ENCODE measurements at regions not wholly inside any gene's neighbourhood (a gene's known extent, or its start where the extent isn't known, plus 50 kb on each side); places are given as distances from the start of the nearest gene placed in this dataset.

DNA sequence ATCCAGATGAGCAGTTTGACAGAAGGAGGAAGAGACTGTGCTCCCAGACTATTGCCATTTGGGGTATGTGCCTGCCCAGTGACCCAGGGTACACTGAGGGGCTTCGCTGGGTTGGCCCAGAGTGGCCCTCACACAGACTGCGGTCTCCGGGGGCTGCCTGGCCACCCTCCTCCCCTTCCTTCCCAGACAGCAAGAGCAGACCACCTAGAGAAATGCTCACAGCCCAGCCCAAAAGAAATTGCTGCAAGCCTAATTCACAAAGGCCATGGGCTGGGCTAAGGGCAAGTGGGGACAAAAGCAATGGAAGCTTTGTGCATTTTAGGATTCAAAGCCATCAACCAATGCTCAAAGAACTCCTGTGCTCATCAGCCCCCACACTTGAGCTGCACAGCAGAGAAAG lies 277.6 kb downstream of the CDC5L start:
- no peak for DNase-seq

DNA sequence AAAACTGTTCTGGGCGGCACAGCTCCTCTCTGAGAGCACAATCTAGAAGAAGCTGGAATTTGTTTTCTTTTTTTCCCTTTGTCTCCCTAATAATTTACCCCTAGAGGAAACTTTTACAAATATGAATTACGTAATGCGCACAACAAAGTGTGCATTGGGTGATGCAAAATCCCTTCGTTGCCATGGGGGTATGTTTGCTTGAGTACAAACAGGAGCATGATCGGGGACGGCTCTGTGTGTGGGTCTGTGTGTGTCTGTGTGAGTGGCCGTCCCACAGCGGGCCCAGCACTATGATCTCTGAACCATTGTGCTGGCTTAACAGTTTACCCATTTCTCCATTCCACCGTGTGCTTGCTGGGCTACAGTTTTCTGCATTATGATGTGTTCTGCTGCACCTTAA lies 278.2 kb downstream of the CDC5L start:
- no peak for DNase-seq

DNA sequence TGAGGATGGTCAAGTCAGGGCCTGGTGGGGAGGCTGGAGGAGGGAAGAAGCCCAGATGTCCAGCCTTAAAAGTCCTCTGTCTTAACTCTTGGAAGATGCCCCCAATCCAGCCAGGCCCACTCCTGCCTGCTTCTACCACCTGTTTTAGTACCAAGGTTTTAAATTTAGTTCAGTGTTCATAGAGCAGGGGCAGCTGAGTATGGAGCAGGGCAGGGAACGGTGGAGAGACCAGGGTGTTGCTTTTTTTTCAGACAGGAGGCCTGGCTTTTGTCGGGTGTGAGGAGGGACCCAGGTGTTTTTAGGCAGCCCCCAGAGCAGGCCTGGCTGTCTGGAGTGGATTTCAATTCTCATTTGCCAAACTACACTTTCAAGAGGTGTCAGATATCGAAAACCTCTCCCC lies 278.8 kb downstream of the CDC5L start:
- no peak for DNase-seq

DNA sequence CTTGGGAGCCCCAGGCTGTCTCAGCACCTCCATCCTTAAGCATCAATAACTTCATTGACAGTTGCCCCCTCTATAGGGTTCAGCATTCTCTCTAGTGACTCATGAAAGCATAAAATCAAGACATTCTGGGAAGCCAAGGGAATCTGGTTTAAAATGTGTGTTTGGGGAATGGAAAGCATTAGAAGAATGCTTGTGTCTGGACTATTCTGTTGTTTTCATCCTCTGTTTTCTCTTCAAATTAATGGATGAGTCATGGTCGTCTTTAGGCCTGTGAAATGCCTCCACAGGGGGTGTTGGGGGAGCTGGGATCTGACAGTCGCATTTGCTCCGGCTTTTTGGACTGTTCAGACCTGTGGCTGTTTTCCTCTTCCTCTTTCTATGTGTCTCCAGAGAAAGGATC lies 279.7 kb downstream of the CDC5L start:
- DNase-seq, result no peak

DNA sequence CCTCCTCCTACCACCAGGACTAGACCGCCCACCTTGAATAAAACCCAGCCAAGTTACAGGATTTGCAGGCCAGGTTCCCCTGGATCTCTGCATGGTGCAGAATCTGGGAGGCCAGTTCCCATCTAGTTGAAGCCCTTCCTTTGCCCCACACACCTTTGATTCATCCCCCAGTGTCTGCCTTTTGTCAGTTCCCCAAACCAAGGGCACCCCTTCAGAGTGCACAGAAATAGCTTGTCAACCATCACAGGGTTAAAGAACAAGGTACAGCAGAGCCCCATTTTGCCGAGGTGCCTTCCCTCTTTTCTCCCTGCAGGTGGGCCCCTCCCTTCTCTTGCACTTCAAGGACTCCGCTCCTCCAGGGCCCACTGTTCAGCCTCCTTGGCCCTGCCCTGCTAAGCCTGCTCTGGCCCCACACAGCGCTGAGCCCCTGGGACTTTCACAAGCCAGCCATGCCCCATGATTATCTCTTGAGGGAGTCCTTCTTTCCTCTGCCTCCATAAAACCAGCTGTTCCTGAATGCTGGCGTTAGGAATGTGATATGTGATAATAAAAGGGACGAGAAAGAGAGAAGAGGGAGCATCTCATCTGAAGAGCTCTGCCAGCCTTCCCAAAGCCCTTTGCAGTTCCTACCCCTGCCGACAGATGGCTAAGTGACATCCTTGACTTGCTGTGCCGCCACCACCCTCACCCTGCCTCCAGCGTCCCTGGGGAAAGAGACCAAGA lies 280.3 kb downstream of the CDC5L start:
- DNase-seq, result no peak

DNA sequence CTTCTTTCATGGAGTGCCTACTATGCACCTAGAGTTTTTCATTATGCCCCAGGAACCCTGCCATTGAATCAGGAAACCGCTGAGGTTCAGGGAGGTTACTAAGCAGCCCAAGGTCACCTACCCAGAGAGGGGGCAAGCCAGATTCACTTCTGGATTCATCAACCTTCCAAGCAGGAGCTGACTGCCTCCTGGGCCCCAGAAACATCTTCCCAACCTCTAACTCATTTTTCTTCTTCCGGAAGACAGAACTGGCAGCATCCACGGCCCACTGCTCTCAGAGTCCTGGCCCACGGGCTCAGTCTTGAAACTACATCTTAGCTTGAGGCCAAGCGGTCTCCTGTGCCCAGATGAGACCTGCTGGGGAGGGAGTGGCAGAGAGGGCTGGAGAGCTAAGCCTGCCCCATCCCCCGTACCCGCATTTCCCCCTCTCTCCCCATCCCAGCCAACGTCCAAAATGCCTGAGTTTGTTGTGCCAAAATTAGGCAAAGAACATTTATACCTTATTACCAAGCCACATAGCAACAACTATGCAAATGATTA lies 281.0 kb downstream of the CDC5L start:
- no peak for DNase-seq

DNA sequence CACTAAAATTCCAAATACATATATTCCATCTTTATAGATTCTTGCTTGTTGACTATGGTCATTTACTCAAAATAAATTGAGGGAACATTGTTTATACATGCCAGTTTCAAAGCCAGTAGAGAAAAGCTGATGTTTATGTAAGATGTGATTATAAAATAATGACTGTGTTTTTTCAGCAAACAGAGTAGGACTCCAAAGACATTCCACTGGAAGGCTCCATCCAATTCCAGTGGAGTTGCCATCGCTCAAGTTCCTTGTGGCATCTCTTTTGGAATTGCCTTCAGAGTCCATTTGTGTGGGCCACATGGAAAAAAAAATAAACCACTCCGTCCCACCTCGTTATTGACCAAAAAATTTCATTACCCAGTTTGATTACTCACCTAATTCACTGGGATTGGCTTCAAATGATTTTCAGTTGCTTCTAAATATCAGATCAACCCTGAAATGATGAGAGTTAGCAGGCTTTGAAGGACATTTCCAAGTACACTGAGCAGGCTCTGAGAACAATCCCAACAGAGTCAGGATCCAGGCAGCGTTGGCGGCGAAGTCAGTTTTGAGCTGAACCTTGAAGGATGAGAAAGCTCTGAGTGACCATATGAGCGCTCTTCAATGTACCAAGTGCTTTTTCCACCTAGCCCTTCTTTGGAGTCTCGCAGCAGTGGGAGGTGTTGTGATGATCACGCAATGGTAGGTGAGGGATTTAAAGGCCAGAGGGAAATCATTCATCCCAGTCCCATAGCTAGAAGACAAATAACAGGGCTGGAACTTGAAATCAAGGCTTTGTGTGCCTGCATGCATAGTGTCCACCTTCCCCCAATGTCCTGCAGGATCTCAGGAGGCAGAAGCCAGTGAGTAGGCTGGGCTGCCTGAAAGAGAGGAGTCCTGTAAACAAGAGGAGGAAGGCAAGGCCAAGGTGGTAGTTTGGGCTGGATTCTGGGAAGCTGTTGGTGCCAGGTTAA lies 281.7 kb downstream of the CDC5L start:
- DNase-seq, result no peak

DNA sequence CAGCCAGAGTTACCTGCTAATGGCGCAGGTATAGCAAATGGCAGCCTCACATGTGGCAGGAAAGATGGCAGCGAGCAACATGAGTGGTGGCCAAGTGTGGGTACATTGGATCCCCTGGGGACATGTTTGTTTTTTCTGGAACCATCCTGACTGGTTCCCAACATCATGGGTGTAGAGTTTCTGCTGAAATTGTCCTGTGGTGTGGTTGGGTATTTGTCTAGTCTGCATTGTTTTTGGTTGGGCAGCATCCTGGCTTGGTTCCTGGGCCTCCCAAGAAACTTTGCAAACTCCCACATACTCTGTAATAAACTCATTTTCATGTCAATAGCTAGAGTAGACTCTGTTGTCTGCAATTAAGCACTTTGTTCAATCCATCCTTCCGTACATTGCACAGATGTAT lies 282.6 kb downstream of the CDC5L start:
- DNase-seq, result no peak

DNA sequence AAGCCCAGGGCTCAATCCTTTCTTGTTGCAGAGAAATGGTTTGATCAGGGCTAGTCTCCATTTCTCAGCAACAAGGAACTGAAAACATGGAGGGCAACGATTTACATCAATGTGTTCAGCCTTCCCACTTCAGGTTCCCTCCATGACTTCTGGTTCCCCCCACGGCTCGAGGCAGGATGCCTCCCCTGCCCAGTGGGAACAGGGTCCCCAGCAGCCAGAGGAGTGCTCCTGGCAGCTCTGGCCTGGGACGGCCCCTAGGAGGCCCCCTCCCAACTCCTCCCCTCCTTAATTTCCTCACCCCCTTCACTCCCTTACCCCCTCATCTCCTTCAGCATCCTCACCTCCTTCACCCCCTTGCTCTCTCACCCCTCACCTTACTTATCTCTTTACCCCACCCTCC lies 283.8 kb downstream of the CDC5L start:
- no peak for DNase-seq

DNA sequence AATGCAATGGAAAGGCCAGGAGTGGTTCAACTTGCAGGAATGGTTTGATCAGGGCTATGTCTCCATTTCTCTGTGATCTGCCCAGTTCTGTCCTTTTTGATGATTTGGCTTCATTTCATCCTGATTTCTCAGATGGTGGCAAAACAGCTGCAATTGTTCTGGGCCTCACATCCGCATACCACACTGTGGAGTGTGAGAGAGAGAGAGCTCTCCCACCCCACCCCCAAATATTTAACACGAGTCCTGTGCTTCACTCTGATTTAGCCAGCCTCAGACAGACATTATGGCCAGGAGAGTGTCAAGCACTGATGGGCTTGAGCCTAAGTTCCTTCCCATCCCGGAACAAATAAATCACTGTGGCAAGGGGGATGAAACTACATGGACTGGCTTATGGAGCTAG lies 284.6 kb downstream of the CDC5L start:
- DNase-seq, result no peak

DNA sequence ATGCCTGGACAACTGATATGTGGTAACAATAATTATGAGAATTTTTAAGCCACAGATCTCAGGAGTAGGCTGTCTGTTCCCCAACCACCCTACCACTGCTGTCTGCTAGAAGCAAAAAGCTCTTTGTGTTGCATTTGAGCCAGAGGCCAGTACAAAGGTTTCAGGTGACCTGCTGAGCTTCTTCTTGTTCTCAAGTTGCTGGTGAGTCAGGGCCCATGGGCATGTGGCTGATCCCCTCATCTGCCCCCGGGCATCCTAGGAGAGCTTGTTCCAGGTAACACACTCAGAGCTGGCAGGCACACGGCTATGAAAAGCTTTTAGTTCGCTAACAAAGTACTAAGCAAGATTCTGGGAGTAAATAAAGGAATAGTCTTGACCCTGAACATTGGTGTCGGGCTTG lies 285.3 kb downstream of the CDC5L start:
- DNase-seq, result no peak

DNA sequence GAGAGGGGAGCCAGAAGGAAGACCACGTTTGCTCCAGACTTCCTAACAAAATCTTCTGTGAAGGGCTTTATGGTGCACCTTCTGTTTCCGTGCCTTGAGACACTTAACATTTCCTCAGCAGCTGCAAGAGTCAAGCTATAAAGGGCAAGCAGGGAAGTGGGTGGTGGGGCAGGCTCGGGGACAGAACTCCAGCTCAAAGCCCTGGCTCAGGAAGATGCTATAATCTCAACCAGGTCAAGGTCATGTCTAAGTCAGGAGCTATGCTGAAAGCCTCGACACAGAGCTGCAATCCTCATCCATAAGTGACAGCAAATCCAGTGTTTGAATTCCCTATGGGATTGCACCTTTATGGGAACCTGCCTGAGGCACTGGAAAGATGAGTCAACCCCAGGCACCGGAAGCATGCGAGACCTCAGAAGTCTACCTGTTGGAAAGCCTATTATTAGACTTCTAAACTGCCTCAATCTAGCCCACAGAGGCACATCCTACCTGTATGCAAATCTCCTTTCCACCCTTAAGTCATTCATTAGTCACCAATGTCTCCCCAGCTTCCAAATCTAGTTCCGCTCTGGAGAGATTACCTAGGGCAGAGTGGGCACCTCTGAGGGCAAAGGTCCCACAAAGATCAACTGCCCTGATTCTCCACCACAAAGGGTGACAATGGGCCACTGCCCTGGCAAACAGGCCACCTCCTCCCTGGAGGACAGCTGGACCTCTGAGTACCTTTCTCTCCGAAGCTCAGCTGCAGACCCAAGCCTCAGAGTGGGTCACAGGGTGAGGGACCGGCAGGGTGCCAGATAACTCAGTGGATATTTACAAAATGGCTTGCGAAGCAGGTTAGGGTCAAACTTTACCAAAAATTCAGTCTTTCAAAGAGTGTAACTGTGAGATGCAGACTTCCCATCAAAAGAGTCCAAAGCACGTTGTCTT lies 287.0 kb downstream of the CDC5L start:
- DNase-seq, result no peak

- no peak for DNase-seq
These were observed 287.9 kb downstream of the CDC5L start for GRCh38 chr6:44675449-44675848.

DNA sequence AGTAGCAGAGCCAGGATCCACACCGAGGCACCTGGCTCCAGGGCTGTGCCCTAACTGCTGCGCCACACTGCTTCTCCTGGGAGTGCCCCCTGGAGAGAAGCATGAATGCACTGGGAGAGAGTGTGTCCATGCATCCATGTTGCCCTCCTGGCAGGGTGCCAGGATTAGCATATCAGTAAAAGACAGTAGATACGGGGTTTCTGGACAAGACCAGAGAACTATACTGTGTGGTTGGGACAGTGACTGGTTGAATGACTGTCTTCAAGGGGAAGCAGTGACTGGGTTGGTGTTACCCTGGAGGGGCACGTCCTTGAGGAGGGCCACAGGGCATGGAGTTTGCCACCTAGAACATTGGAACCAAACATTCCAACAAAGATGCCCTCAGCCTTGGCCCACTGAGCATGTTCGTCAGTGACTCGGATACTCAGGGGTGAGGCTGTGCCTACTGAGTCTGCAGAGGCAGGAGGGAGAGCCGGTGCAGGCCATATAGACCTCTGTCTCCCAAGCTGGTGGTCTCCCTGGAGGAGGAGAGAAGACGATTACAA lies 288.8 kb downstream of the CDC5L start:
- no peak for DNase-seq

DNA sequence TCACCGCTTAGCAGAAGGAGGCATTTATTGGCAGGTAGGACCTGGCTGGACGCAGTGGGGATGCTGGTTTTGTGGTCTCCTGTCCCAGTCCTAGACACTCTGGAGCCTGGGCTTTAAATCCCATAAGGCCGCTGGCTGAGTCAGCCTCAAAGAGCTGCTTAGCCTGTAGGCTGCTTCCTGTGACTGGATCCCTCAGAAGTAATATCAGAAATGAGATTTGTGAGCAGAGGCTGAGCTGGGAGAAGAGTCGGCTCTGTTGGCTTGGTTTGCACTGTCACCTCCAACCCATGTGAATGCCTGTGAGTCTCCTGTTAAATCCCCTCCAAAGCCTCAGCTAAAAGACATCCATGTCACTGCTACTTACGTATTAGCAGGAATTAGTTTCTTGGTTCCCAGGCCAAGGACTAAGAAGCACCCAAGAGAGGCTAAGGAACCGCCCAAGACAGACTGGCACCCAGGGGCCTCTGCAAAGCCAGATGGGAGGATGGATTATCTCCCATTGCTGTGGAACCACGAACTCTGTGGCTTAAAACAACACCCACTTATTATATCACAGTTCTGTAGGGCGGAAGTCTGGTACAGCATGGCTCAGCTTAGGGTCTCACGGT lies 289.4 kb downstream of the CDC5L start:
- DNase-seq, result no peak

- no peak for DNase-seq
These were observed 290.9 kb downstream of the CDC5L start for GRCh38 chr6:44678252-44678935.

GRCh38 chr6:44679438-44680201 lies 292.1 kb downstream of the CDC5L start:
- DNase-seq, result no peak

GRCh38 chr6:44680202-44680720 lies 292.8 kb downstream of the CDC5L start:
- no peak for DNase-seq

DNA sequence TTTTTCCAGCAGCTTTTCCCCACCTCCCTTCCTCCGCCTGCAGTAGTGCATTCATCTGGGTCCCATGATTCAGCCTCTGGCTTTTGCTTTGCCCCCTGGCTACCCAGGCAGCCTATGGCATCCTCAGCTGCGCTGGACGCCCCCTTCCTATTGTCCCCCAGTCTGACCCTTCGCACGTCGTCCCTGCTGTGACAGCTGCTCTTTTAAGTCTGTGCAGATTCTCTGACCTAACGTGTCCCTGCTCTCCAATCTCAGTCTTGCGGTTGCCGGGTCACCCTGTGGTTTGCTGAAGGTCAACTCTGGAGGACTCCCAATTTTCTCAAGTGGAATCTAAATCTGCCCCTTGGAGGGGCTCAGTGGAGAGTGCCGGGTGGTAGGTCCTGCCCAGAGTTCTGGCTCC lies 294.3 kb downstream of the CDC5L start:
- DNase-seq, result no peak

GRCh38 chr6:44682280-44682679 lies 294.8 kb downstream of the CDC5L start:
- no peak for DNase-seq

Measured in NCI-H2029 (cell line).